ENCODE measurements at regions not wholly inside any gene's neighbourhood (a gene's known extent, or its start where the extent isn't known, plus 50 kb on each side); places are given as distances from the start of the nearest gene placed in this dataset.

DNA sequence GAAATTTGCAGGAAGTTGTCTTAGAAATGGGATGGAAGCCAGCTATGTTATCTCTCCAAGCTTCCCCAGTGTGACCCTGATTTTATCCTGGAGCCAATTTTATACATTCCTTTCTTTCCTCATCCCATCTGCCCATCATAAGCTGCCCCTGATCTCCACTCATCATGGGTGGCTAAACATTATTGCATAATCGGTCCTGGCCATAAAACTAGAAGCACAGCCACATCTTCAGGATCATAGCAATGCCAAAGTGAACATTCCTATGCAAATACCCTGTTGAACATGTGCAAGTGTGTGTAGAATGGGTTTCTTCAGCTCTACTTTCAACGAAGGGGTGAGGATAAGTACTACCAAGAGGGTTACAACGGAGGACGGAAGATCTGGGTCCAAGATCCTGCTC lies 50.6 kb upstream of the COG2 start:
- no peak for DNase-seq (ENCODE audit: low read depth)
- TF ChIP-seq, protein P1, sequence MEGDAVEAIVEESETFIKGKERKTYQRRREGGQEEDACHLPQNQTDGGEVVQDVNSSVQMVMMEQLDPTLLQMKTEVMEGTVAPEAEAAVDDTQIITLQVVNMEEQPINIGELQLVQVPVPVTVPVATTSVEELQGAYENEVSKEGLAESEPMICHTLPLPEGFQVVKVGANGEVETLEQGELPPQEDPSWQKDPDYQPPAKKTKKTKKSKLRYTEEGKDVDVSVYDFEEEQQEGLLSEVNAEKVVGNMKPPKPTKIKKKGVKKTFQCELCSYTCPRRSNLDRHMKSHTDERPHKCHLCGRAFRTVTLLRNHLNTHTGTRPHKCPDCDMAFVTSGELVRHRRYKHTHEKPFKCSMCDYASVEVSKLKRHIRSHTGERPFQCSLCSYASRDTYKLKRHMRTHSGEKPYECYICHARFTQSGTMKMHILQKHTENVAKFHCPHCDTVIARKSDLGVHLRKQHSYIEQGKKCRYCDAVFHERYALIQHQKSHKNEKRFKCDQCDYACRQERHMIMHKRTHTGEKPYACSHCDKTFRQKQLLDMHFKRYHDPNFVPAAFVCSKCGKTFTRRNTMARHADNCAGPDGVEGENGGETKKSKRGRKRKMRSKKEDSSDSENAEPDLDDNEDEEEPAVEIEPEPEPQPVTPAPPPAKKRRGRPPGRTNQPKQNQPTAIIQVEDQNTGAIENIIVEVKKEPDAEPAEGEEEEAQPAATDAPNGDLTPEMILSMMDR (IDR thresholded peaks at IDR 0.05; ENCODE audit: low read depth, low read length, missing control alignments) = no peak
- H3K4me3 ChIP-seq (ENCODE audit: low read depth, low read length) = no peak overlapping the region
- in situ Hi-C loops (cut with HindIII; ENCODE audit: low sequenced_read_pairs) = no loop called here

DNA sequence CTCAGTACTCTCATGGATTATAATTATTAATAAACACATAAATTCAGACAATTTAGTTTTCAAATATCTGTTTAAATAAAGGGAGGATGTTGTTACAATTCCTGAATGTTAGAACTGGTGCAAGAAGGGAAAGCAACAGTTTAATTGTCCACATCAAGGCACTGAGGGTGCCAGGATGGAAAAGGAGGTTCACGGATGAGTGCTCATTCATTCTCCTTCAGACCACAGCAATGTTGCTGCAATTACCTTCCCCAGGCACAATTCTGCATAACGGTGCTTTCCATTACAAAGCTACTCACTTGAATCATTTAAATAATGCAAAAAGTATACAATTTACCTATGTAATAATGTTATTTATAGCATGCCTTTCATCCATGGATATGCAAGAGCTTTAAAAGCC lies 52.3 kb upstream of the COG2 start:
- TF ChIP-seq, protein P1 (IDR thresholded peaks at IDR 0.05; ENCODE audit: low read depth, low read length, missing control alignments) = no peak
- no peak overlapping the region for H3K4me3 ChIP-seq (ENCODE audit: low read depth, low read length)
- no peak for DNase-seq (ENCODE audit: low read depth)
- in situ Hi-C loops (cut with HindIII; ENCODE audit: low sequenced_read_pairs) = no loop called here

DNA sequence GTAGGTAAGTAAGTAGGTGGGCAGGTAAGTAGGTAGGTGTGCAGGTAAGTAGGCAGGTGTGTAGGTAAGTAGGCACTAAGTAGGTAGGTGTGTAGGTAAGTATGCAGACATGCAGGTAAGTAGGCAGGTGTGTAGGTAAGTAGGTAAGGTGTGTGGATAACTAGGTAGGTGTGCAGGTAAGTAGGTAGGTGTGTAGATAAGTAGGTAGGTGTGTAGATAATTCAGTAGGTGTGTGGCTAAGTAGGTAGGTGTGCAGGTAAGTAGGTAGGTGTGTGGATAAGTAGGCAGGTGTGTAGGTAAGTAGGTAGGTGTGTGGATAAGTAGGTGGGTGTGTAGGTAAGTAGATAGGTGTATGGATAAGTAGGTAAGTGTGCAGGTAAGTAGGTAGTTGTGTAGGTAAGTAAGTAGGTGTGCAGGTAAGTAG lies 53.9 kb upstream of the COG2 start:
- DNase-seq (ENCODE audit: low read depth) = no peak
- TF ChIP-seq, protein P1 (IDR thresholded peaks at IDR 0.05; ENCODE audit: low read depth, low read length, missing control alignments) = no peak
- H3K4me3 ChIP-seq (ENCODE audit: low read depth, low read length) = no peak overlapping the region
- in situ Hi-C loops (cut with HindIII; ENCODE audit: low sequenced_read_pairs) = no loop called here

DNA sequence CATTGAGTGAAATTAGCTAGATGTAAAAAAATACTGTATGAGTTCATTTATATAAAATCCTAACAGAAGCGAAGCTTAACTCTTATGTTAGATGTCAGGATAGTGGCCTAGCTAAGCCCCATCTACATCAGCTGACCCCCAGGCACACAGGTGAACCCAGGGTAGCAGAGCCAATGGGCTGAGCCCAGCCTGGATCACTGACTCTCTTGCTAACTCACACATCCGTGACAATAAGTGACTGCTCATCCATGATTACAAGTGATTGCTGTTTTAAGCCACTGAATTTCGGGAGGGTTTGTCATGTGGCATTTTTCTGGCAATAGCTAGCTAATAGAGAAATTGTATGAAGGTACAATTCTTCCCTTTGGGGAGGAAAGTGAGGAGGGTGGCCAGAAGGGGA lies 55.2 kb upstream of the COG2 start:
- in situ Hi-C loops (cut with HindIII; ENCODE audit: low sequenced_read_pairs) = no loop called here

DNA sequence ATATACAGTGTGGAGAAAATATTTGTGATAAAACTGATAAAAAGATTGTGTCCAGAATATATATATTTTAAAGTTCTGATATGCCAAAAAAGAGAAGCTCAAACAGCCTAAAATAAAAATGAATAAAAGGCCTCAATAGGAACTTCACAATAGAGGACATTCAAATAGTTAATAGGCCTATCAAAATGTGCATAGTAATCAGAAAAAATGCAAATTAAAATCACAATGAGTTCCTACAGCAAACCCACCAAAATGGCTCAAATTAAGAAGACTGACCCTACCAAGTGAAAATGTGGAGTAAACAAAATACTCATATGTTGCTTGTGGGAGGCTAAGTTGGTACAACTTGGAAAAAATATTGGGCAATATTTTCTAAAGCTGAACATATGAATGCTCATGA lies 57.6 kb upstream of the COG2 start:
- no peak for DNase-seq (ENCODE audit: low read depth)
- no peak overlapping the region for H3K4me3 ChIP-seq (ENCODE audit: low read depth, low read length)
- TF ChIP-seq, protein P1 (IDR thresholded peaks at IDR 0.05; ENCODE audit: low read depth, low read length, missing control alignments) = no peak
- in situ Hi-C loops (cut with HindIII; ENCODE audit: low sequenced_read_pairs) = loop anchor here (5.0 kb wide), 1 partner anchor 52 kb away; no protein-coding TSS in a partner anchor

More for the DNA sequence above, 55.2 kb upstream of the COG2 start:
- DNase-seq (ENCODE audit: low read depth) = no peak
- H3K4me3 ChIP-seq (ENCODE audit: low read depth, low read length) = no peak overlapping the region
- TF ChIP-seq, protein P1 (IDR thresholded peaks at IDR 0.05; ENCODE audit: low read depth, low read length, missing control alignments) = no peak

DNA sequence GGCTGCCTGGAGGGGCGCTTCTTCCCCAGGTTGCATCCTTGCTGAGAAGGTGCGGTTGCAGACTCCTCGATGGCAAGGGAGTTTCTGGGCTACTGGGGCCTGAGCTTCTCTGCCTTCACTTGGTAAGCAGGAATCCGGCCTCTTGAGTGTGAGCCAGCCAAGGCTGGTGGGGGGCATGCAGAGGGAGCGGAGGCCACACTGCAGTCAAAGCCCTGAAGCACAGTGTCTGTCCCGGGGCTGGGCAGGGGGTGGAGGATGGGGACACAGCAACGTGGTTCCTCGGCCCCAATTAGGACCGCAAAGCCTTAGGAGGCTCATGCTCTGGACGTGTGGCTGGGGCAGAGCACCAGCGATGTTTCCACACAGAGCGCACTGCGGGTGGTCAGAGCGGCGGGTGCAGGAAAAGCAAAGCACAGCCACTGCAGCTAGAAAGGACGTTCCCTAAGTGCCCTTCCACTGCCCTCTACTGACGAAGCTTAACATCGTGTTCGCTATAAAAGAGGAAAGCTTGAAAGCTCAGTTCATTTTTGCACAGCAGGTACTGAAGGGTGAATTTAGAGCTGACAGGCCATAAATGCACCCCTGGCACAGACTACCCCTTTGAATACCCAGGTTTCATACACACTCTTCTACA lies 60.7 kb upstream of the COG2 start:
- H3K4me3 ChIP-seq (ENCODE audit: low read depth, low read length) = no peak overlapping the region
- no peak for DNase-seq (ENCODE audit: low read depth)
- in situ Hi-C loops (cut with HindIII; ENCODE audit: low sequenced_read_pairs) = loop anchor here (5.0 kb wide), 1 partner anchor 49 kb away; no protein-coding TSS in a partner anchor
- TF ChIP-seq, protein P1 (IDR thresholded peaks at IDR 0.05; ENCODE audit: low read depth, low read length, missing control alignments) = no peak

All from astrocyte of the cerebellum (primary cell).